ENCODE measurements at regions not wholly inside any gene's neighbourhood (a gene's known extent, or its start where the extent isn't known, plus 50 kb on each side); places are given as distances from the start of the nearest gene placed in this dataset.
"Not testable (repeated sequence)": the region's sequence is repeated elsewhere in the genome, so short reads cannot be mapped to it uniquely, and the experiment has no call there.

DNA sequence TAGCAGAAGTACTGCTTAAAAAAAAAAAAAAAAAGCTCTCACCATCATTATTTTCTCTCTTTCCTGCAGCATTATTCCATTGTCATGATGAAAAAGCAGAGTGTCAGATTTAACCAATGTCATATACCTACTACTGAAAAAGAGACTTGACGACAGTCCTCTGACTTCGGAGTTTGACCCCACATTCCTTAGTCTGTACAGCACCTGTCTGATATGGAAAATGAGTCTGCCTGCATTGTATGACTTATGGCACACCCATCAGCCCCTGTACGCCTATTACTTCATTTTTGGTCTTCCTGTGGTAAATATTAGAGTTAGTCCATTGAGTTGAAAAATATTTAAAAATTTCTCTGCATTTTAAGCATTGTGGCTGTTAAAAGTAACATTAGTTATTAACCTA is 54.5 kb upstream of the NOX4 start:
- DNase-seq (ENCODE audit: low read depth in 2 of 3, low spot score in 2 of 3), result no peak

DNA sequence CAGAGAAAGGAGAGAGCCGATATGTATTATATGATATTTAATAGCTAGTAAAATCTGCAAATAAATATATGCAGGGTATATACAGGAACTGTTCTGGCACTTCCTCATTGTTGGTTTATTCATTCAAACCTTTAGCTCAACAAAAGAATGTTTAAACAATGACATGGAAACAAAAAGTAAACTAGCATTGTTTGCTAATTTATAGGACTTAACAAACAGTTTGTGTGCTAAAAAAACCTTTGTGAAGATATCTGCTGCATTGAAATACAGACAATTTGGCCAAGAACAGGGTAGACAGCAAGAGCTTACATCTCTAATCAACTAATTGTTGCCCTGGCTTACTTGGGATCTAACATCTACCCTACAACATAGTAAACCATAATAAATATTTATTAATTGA is 64.6 kb upstream of the NOX4 start:
- not testable (repeated sequence) for DNase-seq (ENCODE audit: low read depth in 2 of 3, low spot score in 2 of 3)

DNA sequence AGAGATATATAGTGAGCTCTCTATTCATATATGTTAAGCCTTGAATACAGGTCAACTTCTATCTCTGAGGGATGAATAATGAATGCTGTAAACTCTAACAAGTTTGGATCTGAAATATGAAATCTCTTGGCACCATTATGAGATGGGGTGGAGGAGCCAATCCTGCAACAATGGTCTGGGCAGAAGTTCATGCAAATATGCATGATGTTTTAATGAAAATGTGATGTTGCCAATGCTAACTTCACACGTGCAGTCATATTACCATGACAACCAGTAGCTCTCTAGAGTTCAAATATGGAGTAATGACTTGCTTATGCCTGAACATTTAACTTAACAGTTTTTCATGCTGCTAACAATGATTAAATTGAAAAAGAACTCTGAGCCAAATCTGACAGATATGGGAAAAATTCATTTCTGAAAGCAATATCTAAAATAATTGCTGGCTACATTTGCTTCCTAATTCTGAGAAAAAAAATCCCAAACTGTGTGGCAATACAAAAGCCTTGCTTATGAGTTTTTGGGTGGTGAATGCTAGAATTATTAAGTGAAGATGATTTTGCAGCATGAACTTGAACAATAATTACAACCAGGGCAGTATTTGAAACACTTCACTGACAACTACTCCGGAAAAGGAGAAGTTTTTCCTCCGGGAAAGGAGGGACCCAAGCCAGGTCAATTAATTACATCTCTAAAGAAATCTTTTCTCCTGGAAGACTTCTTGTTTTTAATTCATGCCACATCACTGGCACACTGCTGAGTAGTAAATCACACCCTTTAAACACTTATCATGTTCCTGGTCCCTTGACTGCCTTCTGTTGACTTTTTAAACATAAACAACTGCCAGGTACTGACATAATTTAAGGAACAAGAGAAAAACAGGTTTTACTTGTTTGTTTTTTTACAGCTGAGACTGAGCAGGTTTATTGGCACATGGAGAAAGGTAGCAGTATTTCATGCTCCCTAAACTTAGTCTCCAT is 65.8 kb upstream of the NOX4 start:
- not testable (repeated sequence) for DNase-seq (ENCODE audit: low read depth in 2 of 3, low spot score in 2 of 3)

DNA sequence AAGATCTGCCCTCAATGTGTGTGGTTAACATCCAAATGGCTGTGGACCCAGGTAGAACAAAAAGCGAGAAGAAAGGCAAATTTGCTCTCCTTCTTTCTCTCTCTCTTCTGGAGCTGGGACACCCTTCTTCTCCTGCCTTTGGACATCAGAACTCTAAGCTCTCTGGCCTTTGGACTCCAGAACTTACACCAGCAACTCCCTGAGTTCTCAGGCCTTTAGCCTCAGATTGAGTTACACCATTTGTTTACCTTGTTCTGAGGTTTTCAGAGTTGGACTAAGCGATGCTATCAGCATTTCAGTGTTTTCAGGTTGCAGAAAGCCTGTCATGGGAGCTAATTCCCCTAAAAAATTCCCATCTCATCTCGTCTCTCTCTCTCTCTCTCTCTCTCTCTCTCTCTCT is 69.4 kb upstream of the NOX4 start:
- DNase-seq (ENCODE audit: low read depth in 2 of 3, low spot score in 2 of 3), result not testable (repeated sequence)

DNA sequence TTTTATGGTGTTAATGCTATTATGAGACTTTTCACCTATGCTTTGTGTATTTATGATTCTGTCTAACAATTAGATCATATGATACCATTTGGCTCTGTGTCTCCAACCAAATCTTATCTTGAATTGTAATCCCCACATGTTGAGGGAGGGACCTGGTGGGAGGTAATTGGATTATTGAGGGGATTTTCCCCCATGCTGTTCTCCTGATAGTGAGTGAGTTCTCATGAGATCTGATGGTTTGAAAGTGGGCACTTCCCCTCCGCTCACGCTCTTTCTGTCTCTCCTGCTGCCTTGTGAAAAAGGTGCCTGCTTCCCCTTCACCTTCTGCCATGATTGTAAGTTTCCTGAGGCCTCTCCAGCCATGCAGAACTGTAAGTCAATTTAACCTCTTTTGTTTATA is 71.6 kb upstream of the NOX4 start:
- DNase-seq (ENCODE audit: low read depth in 2 of 3, low spot score in 2 of 3), result not testable (repeated sequence)

DNA sequence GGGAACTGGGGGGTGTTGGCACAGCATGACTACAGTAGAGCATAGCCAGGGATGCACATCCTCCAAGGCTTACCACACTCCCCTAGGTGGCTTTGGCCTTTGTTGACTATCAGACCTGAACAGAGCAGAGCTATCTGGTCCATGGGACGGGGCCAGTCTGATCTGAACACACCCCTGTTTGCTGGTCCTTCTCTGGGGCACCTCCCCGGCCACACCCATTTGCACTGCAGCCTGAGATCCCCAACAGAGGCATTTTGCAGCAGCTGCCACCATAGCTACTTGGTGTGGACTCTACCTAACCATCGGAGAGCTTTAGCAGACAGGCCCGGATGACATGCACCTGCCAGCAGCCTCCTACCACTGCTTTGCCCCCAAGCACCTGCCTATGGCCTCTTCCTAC is 75.8 kb upstream of the NOX4 start:
- DNase-seq (ENCODE audit: low read depth in 2 of 3, low spot score in 2 of 3), result no peak

DNA sequence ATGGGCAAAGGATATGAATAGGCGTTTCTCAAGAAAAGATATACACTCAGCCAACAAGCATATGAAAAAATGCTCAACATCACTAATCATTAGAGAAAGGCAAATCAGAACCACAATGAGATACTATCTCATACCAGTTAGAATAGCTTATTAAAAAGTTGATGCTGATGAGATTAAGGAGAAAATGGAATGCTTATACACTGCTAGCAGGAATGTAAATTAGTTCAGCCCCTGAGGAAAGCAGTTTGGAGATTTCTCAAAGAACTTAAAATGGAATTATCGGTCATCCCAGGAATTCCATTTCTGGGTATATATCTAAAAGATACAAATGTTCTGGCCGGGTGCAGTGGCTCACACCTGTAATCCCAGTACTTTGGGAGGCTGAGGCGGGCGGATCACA is 78.2 kb upstream of the NOX4 start:
- DNase-seq (ENCODE audit: low read depth in 2 of 3, low spot score in 2 of 3), result not testable (repeated sequence)

DNA sequence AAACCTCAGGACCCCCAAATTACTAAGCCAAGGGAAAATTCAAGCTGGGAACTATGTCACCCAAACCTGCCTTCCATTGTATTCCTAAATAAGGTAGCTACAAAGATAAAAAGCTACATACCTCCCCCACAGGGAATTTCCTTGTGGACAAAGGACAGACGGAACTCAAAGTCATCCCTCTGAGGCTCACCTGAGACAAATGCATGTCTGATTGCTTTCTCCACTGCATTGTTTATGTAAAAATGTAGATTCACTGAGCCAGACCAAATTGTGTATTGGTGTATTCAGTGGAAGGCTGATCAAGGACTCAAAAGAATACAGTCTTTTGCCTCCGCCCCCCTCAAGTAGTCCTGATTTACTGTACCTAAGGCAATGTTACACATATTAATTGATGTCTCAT is 80.5 kb upstream of the NOX4 start:
- not testable (repeated sequence) for DNase-seq (ENCODE audit: low read depth in 2 of 3, low spot score in 2 of 3)

DNA sequence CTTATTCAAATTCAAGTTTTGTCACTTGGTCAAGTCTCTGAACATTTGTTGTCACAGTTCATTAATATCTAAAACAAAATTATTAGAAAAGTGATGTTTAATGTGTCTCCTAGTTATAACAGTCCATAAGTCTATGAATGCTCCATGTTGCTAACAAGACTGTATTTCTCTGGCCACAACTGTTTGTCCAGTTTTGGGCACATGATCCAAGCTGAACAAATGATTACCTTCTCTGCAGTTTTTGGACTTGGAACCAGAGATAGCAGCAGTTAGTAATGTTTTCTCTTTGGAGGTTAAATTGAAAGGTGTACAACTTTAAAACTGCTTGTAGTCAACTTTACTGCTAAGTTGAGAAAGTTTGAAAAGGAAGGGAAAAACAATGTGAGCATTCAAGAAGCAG is 84.7 kb upstream of the NOX4 start:
- DNase-seq (ENCODE audit: low read depth in 2 of 3, low spot score in 2 of 3), result not testable (repeated sequence)

DNA sequence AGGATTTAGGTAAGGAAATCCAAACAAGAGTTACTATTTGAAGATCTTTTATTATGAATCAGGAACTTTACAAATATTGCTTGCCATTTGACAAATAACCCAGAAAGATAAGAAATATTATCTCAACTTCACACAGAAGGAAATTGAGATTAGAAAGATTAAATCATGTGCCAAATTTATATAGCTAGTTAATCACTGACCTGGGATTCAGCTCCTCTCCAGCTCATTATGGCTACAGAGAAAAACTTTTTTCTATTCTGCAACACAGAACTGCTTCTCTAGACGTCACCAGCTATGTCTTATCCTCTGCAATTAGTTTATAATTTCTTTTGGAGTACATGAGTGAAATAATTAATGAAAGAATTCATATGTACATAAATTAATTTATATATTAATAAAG is 86.3 kb upstream of the NOX4 start:
- DNase-seq (ENCODE audit: low read depth in 2 of 3, low spot score in 2 of 3), result not testable (repeated sequence)

DNA sequence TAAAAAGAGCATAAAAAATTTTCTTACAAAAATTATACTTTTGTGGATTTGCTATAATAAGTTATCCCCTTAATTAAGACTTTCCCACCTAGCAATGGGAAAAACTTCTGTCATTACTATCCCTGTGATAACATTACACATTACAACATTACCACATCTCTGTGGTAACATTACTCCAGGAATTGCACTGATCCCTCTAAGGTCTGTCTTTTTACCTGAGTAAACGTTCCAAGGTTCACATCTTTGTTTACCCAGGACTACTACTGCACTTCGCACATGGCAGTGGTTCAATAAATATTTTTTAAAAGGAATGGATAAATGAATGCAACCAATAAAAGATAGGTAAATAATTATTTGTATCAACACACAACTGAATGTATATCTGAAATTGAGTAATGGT is 92.4 kb upstream of the NOX4 start:
- DNase-seq (ENCODE audit: low read depth in 2 of 3, low spot score in 2 of 3), result no peak

DNA sequence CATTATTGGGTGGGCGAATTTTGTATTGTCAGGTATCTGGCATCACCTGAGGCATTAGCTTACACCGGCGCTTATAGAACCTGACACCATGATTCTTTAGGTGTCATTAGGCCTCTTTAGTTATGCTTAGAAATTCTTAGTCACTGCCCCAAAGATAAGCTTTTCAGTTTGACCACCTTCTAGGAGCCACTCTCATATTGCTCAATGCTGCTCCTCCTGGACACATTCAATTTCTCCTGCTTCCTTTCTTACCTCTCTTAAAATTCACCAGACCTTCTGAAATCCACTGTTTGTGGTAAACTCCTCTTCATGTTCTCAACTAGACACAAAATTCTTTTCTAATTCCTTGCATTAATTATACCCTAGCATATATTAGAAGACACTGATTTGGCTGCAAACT is 93.9 kb upstream of the NOX4 start:
- not testable (repeated sequence) for DNase-seq (ENCODE audit: low read depth in 2 of 3, low spot score in 2 of 3)

DNA sequence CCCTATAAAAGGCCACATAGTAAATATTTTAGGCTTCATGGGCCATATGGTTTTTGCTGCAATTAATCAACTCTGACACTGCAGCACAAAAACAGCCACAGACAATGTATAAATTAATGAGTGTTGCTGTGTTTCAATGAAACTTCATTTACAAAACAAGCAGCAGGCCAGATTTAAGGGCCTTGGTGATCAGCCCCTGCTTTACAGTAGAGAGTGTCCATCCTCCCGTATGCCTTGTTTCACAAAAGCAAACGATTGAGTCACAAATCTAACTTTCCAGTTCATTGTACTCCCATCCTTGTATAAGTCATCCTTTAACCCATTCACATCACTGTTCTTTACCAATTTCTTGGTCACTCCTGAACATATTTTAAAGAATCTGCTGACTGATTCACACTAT is 94.3 kb upstream of the NOX4 start:
- not testable (repeated sequence) for DNase-seq (ENCODE audit: low read depth in 2 of 3, low spot score in 2 of 3)

DNA sequence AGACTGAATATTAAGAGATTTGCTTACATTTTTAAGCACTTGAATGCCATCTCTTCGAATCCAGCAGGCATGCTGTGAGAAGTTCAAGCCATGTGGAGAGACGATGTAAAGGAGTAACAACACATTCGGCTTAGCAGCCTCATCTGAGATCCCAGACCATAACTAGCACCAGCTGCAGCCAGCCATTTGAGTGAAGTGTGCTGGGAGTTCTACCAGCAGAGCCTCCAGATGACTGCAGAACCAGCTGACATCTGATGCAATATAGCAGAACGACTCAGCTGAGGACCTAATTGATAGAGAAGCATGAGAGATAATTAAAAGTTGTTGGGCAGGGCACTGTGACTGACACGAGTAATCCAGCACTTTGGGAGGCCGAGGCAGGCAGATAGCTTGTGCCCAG is 98.2 kb upstream of the NOX4 start:
- DNase-seq (ENCODE audit: low read depth in 2 of 3, low spot score in 2 of 3), result not testable (repeated sequence)

DNA sequence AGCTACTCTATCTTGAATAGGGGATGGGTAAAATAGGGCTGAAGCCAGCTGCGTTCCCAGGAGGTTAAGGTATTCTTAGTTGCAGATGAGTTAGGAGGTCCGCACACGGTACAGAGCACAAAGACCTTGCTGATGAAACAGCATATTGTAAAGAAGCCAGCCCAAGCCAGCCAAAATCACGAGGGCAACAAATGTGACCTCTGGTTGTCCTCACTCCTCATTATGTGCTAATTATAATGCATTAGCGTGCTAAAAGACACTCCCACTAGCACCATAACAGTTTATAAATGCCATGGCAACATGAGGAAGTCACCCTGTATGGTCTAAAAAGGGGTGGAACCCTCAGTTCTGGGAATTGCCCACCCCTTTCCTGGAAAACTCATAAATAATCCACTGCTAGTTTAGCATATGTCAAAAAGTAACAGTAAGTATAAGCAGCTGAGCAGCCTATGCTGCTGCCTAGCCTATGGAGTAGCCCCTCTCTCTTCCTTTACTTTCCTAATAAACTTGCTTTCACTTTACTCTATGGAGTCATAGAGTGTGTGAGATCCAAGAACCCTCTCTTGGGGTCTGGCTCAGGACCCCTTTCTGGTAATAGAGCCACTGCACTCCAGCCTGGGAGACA is 98.9 kb upstream of the NOX4 start:
- peak in 1 of 3 donors; percentile 42 for DNase-seq (ENCODE audit: low read depth in 2 of 3, low spot score in 2 of 3)

DNA sequence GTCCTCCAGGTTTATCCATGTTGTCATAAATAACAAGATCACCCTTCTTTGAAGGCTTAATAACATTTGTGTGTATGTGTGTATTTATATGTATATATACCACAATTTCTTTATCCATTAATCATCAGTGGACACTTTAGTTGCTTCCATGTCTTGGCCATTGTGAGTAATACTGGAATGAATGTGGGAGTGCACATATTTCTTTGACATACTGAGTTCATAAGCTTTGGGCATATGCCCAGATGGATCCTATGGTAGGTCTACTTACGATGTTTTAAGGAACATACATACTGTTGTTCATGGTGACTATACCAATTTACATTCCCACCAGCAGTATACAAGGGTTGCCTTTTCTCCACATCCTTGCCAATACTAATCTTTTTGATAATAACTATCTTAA is 108.8 kb upstream of the TRIM77 start:
- not testable (repeated sequence) for DNase-seq (ENCODE audit: low read depth in 2 of 3, low spot score in 2 of 3)

DNA sequence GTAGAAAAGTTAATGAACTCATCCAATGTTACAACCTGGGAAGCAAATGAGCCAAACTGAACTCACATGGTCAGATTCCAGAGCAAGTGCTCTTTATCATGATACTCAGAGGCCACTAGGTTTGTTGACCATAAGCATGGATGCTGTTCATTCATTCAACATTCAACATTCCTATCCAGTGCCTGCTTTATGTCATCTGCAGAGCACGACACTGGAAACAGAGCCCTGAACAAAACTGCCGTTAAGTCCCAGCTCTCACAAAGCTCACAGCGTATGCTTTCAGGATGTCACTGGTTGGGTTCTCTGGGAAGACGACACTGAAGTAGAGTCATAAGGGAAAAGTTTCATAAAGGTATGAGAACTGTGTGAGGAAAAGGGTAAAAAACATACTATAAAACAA is 105.8 kb upstream of the TRIM77 start:
- DNase-seq (ENCODE audit: low read depth in 2 of 3, low spot score in 2 of 3), result no peak

DNA sequence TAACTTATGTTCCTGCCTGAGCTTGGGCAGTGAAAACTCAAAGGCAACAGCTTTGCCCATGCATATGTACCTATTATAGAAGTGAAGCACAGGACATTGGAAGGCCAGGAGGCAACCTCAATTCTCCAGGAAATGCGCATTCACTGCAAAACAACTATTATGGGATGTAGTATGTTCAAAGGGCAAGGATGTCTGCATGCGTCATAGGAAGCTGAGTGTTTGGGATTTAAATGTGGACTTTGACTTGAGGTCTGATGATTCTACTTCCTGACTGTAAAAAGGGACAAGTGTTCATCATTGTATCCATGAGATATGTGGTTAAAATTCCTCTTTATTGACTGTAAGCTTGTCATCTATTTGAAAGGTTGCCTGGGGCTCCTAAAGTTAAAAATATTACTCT is 103.3 kb upstream of the TRIM77 start:
- DNase-seq (ENCODE audit: low read depth in 2 of 3, low spot score in 2 of 3), result not testable (repeated sequence)

DNA sequence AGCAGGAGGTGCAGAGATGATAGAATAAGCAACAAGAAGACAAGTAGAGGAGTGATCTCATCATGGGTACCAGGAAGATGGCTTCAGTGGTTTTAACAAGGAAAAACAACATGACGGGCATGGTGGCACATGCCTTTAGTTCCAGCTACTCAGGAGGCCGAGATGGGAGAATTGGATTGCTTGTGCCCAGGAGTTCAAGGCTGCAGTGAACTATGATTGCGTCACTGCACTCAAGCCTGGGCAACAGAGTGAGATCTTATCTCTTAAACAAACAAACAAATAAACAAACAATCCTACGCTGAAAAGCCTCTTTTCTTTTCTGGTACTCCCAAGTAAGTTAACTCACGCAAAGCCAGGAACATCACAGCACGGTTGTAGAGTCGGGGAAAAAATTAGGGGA is 102.6 kb upstream of the TRIM77 start:
- DNase-seq (ENCODE audit: low read depth in 2 of 3, low spot score in 2 of 3), result not testable (repeated sequence)

DNA sequence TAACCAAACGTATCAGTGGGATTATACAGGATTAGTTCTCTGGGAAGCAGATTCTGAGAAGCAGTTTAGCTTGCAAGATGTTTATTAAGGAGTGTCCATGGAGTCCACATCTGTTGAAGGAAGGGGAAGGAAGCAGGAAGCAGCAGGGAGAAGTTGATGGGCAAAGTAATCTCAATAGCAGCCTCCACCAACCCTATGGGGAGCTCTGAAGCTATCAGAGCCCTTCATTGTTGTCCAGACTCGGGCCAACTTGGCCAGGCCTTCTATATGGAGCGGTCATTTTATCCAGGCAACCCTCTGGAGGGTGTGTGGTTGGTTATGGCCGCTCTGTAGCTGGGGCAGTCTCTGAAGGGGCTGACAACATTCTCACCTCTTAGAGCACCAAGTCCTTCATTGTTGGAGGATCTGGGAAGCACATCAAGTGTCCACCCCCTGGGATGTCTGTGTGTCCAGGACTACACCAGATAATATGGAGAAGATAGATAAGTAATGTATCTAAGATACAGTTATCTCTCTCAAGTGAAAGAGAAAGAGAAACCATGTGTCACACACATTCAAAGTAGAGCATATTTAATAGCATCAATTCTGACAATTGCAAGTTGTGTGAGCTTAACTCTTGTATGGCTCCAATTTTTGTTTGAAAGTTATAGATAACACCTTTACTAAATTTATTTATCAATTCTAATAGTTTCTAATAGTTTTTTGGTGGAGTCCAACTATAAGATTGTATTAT is 101.7 kb upstream of the TRIM77 start:
- DNase-seq (ENCODE audit: low read depth in 2 of 3, low spot score in 2 of 3), result no peak

DNA sequence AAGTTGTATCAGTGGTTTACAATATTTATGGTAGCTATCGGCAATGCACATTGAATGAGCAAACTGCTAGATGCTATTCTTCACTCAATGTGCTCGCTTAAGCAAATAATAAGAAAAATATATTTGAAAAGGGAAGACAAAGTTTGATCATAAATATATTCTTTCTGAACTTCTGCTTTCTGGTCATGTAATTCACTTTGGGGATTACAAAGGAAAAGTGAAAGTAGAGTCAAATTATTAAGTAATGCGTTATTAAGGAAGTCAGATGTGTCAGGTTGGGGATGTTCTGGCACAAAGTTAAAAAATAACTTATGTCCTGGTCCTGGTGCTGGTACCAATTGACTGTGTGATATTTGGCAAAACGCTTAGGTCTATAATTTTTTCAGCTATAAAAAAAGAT is 98.0 kb upstream of the TRIM77 start:
- DNase-seq (ENCODE audit: low read depth in 2 of 3, low spot score in 2 of 3), result peak in 1 of 3 donors; percentile 70
